Right hindlimb (tissue), 1 donor: ENCODE measurements at regions not wholly inside any gene's neighbourhood (a gene's known extent, or its start where the extent isn't known, plus 50 kb on each side); places are given as distances from the start of the nearest gene placed in this dataset.

ENCODE experiments used
- DNase-seq: peaks from one replicate; pipeline ENCODE4 v3.0.0-alpha.2; 2018

- DNase-seq, result no peak
Measured at GRCh38 chr13:74214321-74214720, 80.1 kb upstream of the KLF12 start.

DNA sequence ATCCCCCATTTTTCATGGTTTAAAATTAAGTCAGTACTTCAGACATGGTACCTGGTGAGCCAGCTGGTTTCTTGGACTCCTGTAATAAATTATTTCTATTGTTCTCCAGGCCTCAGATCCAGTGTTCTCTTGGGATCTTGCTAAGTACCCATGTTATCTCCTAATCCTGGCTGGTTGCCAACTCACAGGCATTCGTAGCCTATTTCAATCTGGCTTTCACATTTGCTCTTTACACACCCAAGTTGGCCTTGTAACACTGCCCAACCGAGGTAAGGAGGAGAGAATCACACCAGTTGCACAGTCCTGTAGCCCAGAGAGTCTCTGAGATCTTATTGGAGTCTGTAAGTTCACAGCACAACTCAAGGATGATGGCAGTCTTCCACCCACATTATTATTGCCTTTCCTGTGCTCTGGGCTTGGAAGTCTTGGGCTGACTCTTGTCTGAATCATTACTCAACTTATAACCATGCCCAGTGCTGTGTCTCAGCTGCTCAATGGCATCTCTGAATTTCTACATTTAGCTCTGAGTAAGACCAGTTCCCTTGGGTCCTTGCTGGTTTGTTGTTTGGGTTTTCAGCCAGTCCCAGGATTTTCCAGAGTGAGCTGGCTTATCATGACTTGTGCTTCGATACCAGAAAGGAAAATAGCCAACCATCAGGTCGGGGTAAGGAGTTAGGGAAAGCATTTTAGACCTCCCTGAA, 76.6 kb upstream of the KLF12 start:
- DNase-seq, result no peak

GRCh38 chr13:74206855-74207254, 72.7 kb upstream of the KLF12 start:
- DNase-seq, result no peak

- DNase-seq, result no peak
Measured at GRCh38 chr13:74206061-74206561, 71.9 kb upstream of the KLF12 start.

DNA sequence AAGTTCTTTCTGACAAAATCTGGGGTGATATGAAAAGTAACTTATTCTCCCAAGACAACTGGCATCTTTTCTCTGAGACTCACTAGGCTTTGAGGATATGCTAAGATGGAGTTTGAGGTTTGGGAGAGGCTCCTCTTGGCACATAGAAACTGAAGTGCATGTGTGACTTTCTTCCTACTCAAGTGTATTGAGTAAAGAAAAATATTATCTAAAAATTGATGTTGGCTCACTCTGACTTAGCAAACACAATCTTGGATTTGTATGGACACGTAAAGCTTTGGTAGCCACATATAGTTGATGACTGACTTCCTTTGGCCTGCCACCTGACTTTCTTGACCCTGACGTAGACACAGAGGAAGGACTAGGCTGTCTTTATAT, 71.1 kb upstream of the KLF12 start:
- no peak for DNase-seq

- no peak for DNase-seq
Measured at GRCh38 chr13:74204602-74205312, 70.6 kb upstream of the KLF12 start.

GRCh38 chr13:74203576-74203975, 69.4 kb upstream of the KLF12 start:
- peak; percentile 36 for DNase-seq

GRCh38 chr13:74202129-74202813, 68.1 kb upstream of the KLF12 start:
- no peak for DNase-seq

GRCh38 chr13:74201530-74201929, 67.3 kb upstream of the KLF12 start:
- DNase-seq, result no peak

DNA sequence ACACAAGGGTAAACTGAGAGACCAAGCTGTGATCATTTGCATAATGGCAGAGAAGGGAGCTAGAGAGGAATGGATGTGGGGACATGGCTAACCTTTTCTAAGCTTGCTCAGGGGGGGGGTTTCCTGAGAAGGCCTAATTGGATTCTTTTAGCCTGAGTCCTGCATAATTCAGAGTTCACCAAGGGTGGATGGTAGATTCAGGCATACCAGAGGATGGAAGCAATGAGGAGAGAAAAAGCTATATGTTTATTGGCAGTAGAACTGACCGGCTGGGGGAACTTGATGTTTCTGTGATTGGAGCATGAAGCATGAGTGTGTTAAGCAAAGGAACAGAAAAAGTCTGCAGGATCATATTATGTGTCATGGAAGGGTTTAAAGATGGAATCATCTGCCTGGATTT, 65.9 kb upstream of the KLF12 start:
- no peak for DNase-seq

GRCh38 chr13:74197677-74198429, 63.6 kb upstream of the KLF12 start:
- no peak for DNase-seq

- peak; percentile 42 for DNase-seq
Measured at GRCh38 chr13:74194846-74195245, 60.6 kb upstream of the KLF12 start.

DNA sequence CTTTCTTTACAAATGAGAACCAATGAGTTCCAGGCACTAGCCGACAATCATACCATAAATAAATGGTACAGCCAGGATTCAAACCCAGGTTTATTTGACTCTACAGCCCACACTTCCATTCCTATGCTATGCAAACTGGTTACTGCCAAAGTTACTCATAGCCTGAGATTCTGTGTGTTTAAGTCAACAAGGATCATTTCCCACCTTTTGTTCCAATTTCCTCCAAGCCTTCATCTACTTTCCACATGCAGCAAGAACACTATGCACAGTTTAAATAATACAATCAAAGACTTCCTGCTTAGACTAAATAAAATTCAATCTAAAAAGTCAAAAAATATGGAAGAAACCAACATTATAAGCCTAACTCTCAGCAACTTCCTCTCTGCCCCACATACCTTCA, 59.2 kb upstream of the KLF12 start:
- no peak for DNase-seq

GRCh38 chr13:74191410-74191809, 57.2 kb upstream of the KLF12 start:
- no peak for DNase-seq

DNA sequence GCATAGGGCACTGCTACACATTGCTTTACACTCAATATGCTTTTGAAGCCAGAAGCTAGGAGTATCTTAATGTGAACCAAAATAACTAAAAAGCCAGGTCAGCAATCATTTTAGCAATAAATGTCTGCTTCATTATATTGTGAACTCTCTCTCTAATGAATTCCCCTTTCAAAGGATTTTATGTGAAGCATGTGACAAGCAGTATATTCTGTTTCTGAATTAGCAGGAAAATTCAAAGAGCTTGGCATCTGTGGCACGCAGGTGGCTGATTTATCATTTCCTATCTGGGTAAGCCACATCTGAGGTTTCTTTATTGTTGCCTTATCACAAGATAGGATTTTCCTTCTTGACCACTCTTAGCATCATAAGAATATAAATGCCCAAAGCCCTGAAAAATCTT, 56.8 kb upstream of the KLF12 start:
- DNase-seq, result no peak

- no peak for DNase-seq
Measured at GRCh38 chr13:74187564-74187963, 53.4 kb upstream of the KLF12 start.

- no peak for DNase-seq
Measured at GRCh38 chr13:74184283-74184682, 50.1 kb upstream of the KLF12 start.
